K562 (cell line): ENCODE measurements at regions not wholly inside any gene's neighbourhood (a gene's known extent, or its start where the extent isn't known, plus 50 kb on each side); places are given as distances from the start of the nearest gene placed in this dataset.

Source experiments
- ATAC-seq: fragments of 200-7000 bp; cut with Tn5 transposase; 3 replicates; pipeline ENCODE4 v1.9.1; 2020; ENCODE audit warnings: moderate library complexity
- BruUV-seq: library from RNA; stranded (reverse); fragments of 400-500 nt; replicated peaks from 2 replicates; lab custom pipeline; 2021; lab: Mats Ljungman, UMichigan
- CTCF ChIA-PET: fragments of 300-600 bp; formaldehyde crosslinking; extraction: SDS; loops from one replicate; lab custom pipeline; 2021; ENCODE audit warnings: low intra/inter-chr PET ratio; lab: Yijun Ruan, JAX
- POLR2A ChIA-PET: fragments of 300-600, 350-650 bp; sonication (Branson Sonifier 250); formaldehyde crosslinking; extraction: SDS; loops from one replicate; lab custom pipeline; 2021; ENCODE audit warnings: antibody characterized with exemption, inconsistent platforms; lab: Yijun Ruan, JAX
- DNase-seq, 4 experiments: peaks; one replicate each; pipeline versions ENCODE4 v3.0.0 to v3.0.0-alpha.2; 2011 to 2018; ENCODE audit warnings: low spot score in 3 of 4, mixed read lengths in 3 of 4; ENCODE audit errors: extremely low read depth in 1 of 4
- FAIRE-seq: peaks from 2 replicates; lab custom pipeline; 2011; peaks lifted over from hg19 to GRCh38; lab: Jason Lieb, UNC
- H2AFZ ChIP-seq: 2 replicates; pipeline ENCODE4 v1.6.0; 2011; ENCODE audit warnings: low read depth, low read length, control low read depth, inconsistent platforms
- H3K27ac ChIP-seq: fragments of 200-600 bp; 3 replicates; pipeline ENCODE4 v1.8.0; 2011; ENCODE audit warnings: low read depth, mild to moderate bottlenecking, control low read depth, inconsistent platforms, low read length, moderate library complexity, mixed read lengths; ENCODE audit errors: extremely low read depth
- H3K27me3 ChIP-seq, 2 experiments: fragments of 300-600 bp in 1 of 2; 2 replicates in 1 of 2; 3 replicates in 1 of 2; pipeline versions ENCODE4 v1.6.0 to v1.8.0; 2011; ENCODE audit warnings: inconsistent platforms in 2 of 2, low read length in 2 of 2, mild to moderate bottlenecking in 1 of 2, mixed read lengths in 1 of 2, moderate library complexity in 1 of 2; ENCODE audit not compliant: control insufficient read depth in 2 of 2, insufficient read depth in 2 of 2
- H3K36me3 ChIP-seq: fragments of 300-600 bp; 3 replicates; pipeline ENCODE4 v1.8.0; 2011; ENCODE audit warnings: mild to moderate bottlenecking, low read length, inconsistent platforms; ENCODE audit not compliant: control insufficient read depth, insufficient read depth
- H3K4me1 ChIP-seq, 2 experiments: fragments of 200-600 bp in 1 of 2; replicated peaks in 1 of 2; 2 replicates in 1 of 2; 3 replicates in 1 of 2; pipeline versions ENCODE4 v1.5.1 to v1.8.0; 2011; ENCODE audit warnings: inconsistent platforms in 2 of 2, low read length in 2 of 2, mild to moderate bottlenecking in 1 of 2, mixed read lengths in 1 of 2, moderate library complexity in 1 of 2; ENCODE audit not compliant: control insufficient read depth in 2 of 2, insufficient read depth in 2 of 2
- H3K4me2 ChIP-seq: 2 replicates; pipeline ENCODE4 v1.6.1; 2011; ENCODE audit warnings: low read length, control low read depth, inconsistent platforms, mixed read lengths; ENCODE audit not compliant: insufficient read depth
- H3K4me3 ChIP-seq: fragments of 200-600 bp; sonication (generic), shearing (Covaris generic); 2 replicates; pipeline ENCODE4 v1.5.1; 2016; ENCODE audit warnings: control low read depth, inconsistent platforms
- H3K79me2 ChIP-seq: fragments of 200-600 bp; 3 replicates; pipeline ENCODE4 v1.8.0; 2011; ENCODE audit warnings: low read length, inconsistent platforms; ENCODE audit not compliant: control insufficient read depth, insufficient read depth
- H3K9ac ChIP-seq, 2 experiments: 2 replicates each; pipeline versions ENCODE4 v1.6.0 to v1.6.1; 2011; ENCODE audit warnings: low read depth in 2 of 2, low read length in 2 of 2, control low read depth in 1 of 2, inconsistent platforms in 1 of 2, mild to moderate bottlenecking in 1 of 2, mixed read lengths in 1 of 2; ENCODE audit not compliant: insufficient read depth in 1 of 2
- H3K9me1 ChIP-seq: one replicate; pipeline ENCODE4 v1.6.0; 2011; ENCODE audit warnings: inconsistent platforms, mild to moderate bottlenecking, low read length, moderate library complexity; ENCODE audit not compliant: control insufficient read depth, insufficient read depth
- H3K9me3 ChIP-seq: replicated peaks from 2 replicates; pipeline ENCODE4 v1.5.1; 2011; ENCODE audit warnings: low read depth, low read length, inconsistent platforms; ENCODE audit not compliant: control insufficient read depth, insufficient read depth
- H4K20me1 ChIP-seq: replicated peaks from 2 replicates; pipeline ENCODE4 v1.6.1; 2011; ENCODE audit warnings: low read length, inconsistent platforms, mixed read lengths; ENCODE audit not compliant: control insufficient read depth, insufficient read depth
- ESRRB ChIP-seq: fragments of 250-450 bp; sonication (Bioruptor Pico); IDR thresholded peaks from 2 replicates; pipeline ENCODE4 v1.5.0; 2020; ENCODE audit warnings: mild to moderate bottlenecking, moderate library complexity, borderline replicate concordance
- HMGN3 ChIP-seq: IDR thresholded peaks from 2 replicates; pipeline ENCODE4 v1.6.1; 2011; ENCODE audit warnings: borderline replicate concordance, low read depth, mild to moderate bottlenecking, mixed read lengths, low read length; ENCODE audit not compliant: insufficient read length; ENCODE audit errors: extremely low read depth
- ZBTB7A ChIP-seq: IDR thresholded peaks from 2 replicates; pipeline ENCODE4 v1.6.1; 2011; ENCODE audit warnings: low read depth, mild to moderate bottlenecking, low read length, moderate library complexity, borderline replicate concordance; ENCODE audit not compliant: control insufficient read depth
- ZC3H11A ChIP-seq: IDR thresholded peaks from 2 replicates; pipeline ENCODE4 v1.6.1; 2012; ENCODE audit warnings: low read depth, low read length, improper control_type of control experiment
- ZNF143 ChIP-seq: sonication (generic); formaldehyde crosslinking; IDR thresholded peaks from 2 replicates; pipeline ENCODE4 v1.9.0; 2022; ENCODE audit warnings: mild to moderate bottlenecking, missing genetic modification reagents
- WGBS: fragments of 100-300 bp; shearing (Covaris generic); methylation state at CpG from one replicate; pipeline ENCODE4 v1.1.6; 2016; ENCODE audit warnings: low coverage, mixed read lengths; ENCODE audit not compliant: insufficient coverage; ENCODE audit errors: missing lambda C conversion rate; 5-methylcytosine and 5-hydroxymethylcytosine counted together
- in situ Hi-C: fragments of 300-500 bp; cut with MboI; formaldehyde crosslinking; loops from 4 replicates; pipeline ENCODE4 v1.15.0; 2018; ENCODE audit warnings: inconsistent platforms, mixed read lengths
- intact Hi-C: fragments of 100-400 bp; cut with micrococcal nuclease; formaldehyde crosslinking; loops from 2 replicates; pipeline ENCODE4 v1.14.2; 2022
- TF ChIP-seq, protein P1 (sequence below): fragments of 450-650 bp; formaldehyde crosslinking; IDR thresholded peaks from 2 replicates; pipeline ENCODE4 v1.4.0; 2020; ENCODE audit warnings: mild to moderate bottlenecking, moderate library complexity
- TF ChIP-seq, protein P2 (sequence below): fragments of 450-650 bp; formaldehyde crosslinking; conservative IDR thresholded peaks from 2 replicates; pipeline ENCODE4 v1.4.0; 2022; ENCODE audit warnings: mild to moderate bottlenecking, missing genetic modification characterization

DNA sequence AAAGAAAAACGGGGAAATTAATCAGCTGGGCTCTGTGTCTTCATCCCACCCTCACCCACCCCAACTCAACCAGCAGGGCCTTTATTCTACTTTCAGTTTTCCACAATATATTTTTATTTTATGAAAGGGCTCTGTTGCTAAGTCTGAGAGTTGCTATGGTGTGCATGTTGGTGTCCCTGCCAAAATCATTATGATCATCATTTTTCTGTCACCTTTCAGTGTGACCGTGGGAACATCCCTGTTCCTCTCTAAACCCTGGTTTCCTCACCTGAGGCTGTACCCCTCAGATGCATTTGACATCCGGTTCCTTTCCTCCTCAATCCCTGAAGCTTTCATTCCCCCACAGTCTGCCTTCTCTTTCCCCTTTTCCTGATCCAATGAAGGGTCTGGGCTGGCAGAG lies 180.5 kb downstream of the ZFP36L2 start (continued):
- TF ChIP-seq HMGN3, result no peak
- TF ChIP-seq, protein P1, sequence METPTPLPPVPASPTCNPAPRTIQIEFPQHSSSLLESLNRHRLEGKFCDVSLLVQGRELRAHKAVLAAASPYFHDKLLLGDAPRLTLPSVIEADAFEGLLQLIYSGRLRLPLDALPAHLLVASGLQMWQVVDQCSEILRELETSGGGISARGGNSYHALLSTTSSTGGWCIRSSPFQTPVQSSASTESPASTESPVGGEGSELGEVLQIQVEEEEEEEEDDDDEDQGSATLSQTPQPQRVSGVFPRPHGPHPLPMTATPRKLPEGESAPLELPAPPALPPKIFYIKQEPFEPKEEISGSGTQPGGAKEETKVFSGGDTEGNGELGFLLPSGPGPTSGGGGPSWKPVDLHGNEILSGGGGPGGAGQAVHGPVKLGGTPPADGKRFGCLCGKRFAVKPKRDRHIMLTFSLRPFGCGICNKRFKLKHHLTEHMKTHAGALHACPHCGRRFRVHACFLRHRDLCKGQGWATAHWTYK, result no peak
- TF ChIP-seq ZNF143 (CRISPR knock-in tag), result no peak
- TF ChIP-seq ESRRB (CRISPR knock-in tag), result no peak

DNA sequence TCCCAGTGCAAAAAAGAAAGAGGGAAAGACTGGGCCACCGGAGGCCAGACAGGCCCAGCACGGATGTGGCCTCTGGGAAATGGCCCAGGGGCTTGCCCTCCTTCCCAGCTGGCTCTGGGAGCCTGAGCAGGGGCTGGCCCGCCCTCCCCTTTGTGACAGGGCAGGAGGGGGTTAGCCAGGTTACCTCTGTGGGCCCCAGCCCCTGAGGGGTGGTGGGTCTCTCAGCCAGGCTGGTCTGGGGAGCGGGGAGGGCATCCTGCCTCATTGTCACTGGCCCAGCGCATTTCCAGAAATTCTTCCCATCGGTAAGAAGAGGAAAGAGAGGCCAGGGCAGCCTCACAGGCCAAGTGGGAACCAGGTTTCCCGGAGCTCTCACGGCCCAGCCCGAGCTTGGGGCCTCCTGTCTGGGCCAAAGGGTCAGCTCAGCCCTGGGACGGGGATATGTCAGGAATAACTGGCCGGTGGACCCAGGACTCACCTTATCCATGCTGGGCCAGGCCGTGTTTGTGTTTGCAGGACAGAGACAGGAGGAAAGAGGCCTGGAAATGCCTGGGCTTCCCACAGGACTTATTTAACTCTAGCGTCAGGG lies 182.2 kb downstream of the ZFP36L2 start:
- Histone ChIP-seq H4K20me1 (no peaks in the 10 kb centered on the region), H3K4me1 (peaks cover 53 to 56% of the 10 kb centered on the region in 2 experiments), H3K4me3 (no peak overlapping the region), H3K79me2 (no peaks in the 10 kb centered on the region), H3K9ac (peak overlapping the region in 1 of 2 experiments; percentile 78; a peak in 2 of 4 replicates), H2AFZ (peak overlapping the region; percentile 61), H3K9me1 (no peaks in the 10 kb centered on the region), H3K27me3 (no peaks in the 10 kb centered on the region), H3K9me3 (no peaks in the 10 kb centered on the region), H3K36me3 (no peaks in the 10 kb centered on the region), H3K4me2 (no peak overlapping the region), H3K27ac (peak overlapping the region; percentile 19; the same call in 1 of the 3 replicates)
- no TSS peak for BruUV-seq
- TF ChIP-seq ZBTB7A (0 out of 2 replicates have a peak, but pooled peaks have one; percentile 22), ZC3H11A (no peak)
- TF ChIP-seq, protein P2, sequence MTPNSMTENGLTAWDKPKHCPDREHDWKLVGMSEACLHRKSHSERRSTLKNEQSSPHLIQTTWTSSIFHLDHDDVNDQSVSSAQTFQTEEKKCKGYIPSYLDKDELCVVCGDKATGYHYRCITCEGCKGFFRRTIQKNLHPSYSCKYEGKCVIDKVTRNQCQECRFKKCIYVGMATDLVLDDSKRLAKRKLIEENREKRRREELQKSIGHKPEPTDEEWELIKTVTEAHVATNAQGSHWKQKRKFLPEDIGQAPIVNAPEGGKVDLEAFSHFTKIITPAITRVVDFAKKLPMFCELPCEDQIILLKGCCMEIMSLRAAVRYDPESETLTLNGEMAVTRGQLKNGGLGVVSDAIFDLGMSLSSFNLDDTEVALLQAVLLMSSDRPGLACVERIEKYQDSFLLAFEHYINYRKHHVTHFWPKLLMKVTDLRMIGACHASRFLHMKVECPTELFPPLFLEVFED (CRISPR knock-in tag), result no peak
- intact Hi-C loops (loop anchor here (5.0 kb wide), 1 partner anchor 183 kb away; the partner anchor contains the start of gene ZFP36L2), in situ Hi-C loops (no loop called here)
- ChIA-PET POLR2A (interaction anchor here (0.6 to 2.0 kb wide), 3 partner anchors 11 to 34 kb away, joined by 3 to 6 read pairs (median 4); no protein-coding TSS in a partner anchor), CTCF (no interaction called here)
- WGBS, result 67% methylated on average over 8 of the region's 13 CpGs
- ATAC-seq (no peak), FAIRE-seq (no peak), DNase-seq (no peak)
